Right renal cortex interstitium (tissue), 3 donors: ENCODE measurements at regions not wholly inside any gene's neighbourhood (a gene's known extent, or its start where the extent isn't known, plus 50 kb on each side); places are given as distances from the start of the nearest gene placed in this dataset.
"Not testable (repeated sequence)": the region's sequence is repeated elsewhere in the genome, so short reads cannot be mapped to it uniquely, and the experiment has no call there.

Source experiments
- DNase-seq, 3 donors: peaks; one replicate each; pipeline ENCODE4 v3.0.0-alpha.2; 2013; ENCODE audit warnings: low read depth in 3 of 3, low spot score in 2 of 3

- DNase-seq: no peak
Measured at GRCh38 chr4:164531336-164531735, 222.6 kb upstream of the SMIM31 start.

- no peak for DNase-seq
Measured at GRCh38 chr4:164536814-164537213, 217.1 kb upstream of the SMIM31 start.

GRCh38 chr4:164538097-164538496 is 215.8 kb upstream of the SMIM31 start:
- DNase-seq: no peak

- no peak for DNase-seq
Measured at GRCh38 chr4:164540987-164541386, 212.9 kb upstream of the SMIM31 start.

DNA sequence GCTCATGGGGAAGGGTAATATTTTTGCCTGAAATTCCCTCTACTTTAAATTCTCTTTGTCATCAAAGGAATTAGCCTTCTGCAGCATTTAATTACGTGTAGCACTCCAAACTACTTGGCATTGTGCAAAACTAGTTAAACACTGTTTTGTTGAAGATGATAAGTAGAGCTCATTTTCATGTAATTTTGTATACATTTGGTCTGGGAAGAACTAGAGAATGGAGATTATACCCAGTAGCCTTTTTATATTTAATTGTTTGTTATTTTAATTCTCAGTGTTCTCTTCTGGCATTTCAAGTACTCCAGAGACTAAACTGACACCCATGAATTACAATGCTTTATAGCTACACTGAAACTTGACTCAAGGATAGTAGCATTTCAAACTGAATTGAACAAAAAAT is 211.5 kb upstream of the SMIM31 start:
- DNase-seq: no peak

- no peak for DNase-seq
Measured at GRCh38 chr4:164550989-164551712, 202.8 kb upstream of the SMIM31 start.

DNA sequence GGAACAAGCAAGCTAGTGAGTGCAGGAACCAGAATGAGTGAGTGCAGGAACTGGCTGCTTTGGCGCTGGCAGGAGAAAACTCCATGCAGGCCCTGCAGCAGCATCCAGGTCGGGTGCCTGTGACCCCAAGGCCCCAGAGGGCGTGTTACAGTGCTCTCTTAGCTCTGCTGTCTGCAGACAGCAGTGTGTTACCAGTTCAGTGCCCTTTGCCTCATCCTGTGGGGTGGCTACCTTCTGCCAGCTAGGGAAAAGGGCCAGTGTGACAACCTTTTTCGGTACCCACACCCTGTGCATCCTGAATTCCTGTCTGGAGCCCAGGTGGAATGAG is 202.3 kb upstream of the SMIM31 start:
- no peak for DNase-seq

DNA sequence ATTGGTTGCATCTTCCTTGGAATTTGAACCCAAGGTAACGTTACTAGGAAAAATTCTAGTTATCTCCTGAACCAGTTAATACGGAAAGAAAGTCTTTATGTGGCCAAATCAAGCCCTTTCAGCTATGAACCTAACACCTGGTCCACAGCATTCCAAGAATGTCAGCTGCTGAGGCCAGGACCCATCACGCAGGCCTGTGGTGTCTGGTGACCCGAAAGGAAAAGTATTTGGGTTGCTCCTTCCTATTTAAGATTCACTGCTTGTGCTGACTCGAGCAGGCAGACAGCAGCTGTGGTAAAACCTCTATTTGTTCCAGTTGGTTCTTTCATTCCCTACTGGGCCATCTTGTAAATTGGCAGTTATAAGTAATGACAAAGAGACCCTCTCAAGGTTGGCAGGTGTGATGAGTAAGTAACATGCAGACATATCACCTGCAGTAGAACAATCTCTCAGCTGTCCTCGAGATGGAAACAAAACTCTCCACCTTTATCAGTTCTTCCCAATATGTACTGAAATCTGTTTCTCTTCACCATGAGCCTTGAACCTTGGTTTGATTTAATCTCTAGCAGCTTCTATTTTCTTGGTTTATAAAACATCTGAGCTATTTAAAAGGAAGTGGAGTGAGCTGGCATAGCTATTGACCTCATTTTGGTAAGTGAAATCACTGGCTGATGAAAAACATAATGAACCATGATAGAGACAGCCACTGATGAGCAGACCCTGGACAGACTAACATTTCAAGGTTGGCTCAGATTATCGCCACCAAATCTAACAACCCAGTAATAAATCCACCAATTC is 182.1 kb upstream of the SMIM31 start:
- no peak for DNase-seq

DNA sequence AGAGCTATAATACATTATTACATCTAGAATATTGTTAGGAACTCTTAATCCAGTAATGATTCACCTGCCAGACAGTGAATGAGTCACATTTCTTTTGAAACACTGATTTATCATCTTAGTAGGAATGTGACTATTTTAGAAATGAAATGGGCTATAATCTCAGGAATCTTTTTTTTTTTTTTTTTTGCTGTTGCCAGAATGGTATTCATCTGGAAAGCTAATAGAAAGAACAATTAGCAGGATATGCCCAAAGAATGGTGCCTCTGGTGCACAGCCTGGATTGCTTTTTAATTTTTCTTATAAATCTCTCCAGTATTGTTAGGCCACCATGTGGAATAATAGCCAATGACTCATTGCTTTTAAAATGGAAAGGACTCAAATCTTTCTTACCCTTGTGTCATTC is 181.1 kb upstream of the SMIM31 start:
- DNase-seq: no peak

DNA sequence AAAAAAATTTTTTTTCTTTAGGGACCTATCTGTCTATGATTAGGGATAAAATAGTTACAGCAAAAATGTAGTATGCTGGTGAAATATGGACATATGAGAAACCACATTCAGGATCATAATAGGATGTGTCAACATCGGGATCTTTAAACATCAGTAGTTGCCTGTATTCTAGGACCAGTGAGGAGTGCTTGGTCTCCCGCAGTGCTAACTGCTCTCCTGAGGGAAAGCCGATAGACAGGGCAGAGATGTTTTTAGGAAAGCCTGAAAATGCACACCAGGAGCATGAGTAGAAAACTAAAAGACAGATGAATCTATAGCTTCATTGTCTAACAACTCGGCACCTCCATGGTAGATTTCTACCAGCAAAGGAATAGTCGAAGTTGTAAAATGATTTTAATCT is 178.1 kb upstream of the SMIM31 start:
- no peak for DNase-seq

DNA sequence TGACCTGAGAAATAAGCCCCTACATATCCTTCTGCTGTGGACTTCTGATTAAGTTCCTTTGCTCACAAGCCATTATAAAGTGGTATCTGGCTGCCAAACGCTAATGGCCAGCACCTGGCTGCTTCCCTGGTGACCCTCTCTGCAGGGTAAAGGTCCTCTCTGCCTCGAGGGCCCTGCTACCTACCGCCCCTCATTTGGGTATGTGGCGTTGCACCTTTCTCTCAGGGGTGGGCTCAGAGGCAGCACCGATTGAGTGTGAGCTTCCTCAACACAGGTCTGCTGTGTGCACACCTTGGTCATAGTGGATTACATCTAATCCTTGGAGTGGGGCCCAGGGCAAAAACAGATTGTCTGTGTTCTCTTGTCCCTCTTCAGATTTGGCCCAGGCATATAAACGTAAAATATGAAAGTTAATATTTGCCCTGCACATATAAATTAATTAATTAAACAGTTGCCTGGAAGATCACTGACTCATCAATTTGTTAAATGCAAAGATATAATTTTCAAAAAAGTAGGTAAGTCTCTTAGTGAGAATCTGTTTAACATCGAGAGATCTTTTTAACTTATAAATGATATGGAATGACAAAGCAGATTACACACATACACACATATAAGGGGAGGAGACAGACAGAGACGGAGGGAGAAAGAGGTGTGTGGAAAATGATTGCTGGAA is 174.5 kb upstream of the SMIM31 start:
- no peak for DNase-seq

GRCh38 chr4:164591666-164592065 is 162.3 kb upstream of the SMIM31 start:
- no peak for DNase-seq

DNA sequence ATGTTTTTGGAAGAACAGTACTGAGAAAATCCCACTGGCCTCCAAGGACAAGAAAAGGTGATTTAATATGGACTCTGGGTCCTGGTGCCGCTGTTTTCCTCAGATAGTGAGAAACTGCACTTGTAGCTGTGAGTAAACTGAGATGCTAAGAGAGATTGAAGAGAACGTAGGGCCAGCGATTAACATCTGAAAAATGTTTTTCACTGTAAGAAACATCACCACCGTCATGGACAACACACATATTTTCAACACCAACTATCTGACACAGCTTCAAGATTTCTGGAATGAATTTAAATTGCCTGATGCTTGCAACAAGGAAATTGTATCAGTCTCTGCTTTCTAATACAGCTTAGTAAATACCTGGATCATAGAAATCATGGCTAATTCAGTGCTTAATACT is 158.2 kb upstream of the SMIM31 start:
- no peak for DNase-seq

DNA sequence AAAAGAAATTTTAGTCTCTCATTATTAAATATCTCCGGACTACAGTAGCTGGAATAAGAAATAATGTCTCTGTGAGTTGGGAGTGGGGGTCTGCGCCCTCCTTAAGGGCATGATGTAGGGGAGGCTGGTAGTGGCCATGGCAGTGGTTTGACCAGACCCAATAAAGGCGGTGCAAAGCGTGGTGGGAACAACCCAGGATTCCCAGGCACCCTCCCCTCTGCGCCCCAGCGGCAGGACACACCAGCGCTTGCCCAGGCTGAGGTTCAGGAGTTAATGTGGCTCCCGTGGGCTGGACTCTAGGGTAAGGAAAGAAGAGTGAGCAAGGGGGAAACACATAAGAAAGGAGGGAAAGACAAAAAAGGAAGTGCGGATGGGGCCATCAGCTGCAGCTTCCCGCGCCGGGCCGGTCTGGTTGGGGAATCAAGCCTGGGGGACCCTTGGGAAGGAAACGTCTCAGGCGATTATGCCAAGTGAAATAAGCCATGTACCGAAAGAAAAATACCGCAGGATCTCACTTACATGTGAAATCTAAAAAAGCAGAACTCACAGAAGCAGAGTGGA is 157.5 kb upstream of the SMIM31 start:
- DNase-seq: no peak

GRCh38 chr4:164596927-164597326 is 157.0 kb upstream of the SMIM31 start:
- no peak for DNase-seq

DNA sequence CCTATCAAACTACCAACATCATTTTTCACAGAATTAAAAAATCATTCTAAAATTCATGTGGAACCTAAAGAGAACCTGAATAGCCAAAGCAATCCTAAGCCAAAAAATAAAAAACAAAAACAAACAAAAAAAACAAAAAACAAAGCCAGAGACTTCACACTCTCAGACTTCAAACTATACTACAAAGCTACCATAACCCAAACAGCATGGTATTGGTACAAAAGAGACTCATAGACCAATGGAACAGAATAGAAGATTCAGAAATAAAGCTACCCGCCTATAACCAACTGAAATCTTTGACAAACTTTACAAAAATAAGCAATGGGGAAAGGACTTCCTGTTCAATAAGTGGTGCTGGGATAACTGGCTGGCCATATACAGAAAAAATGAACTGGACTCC is 152.3 kb upstream of the SMIM31 start:
- DNase-seq: no peak

DNA sequence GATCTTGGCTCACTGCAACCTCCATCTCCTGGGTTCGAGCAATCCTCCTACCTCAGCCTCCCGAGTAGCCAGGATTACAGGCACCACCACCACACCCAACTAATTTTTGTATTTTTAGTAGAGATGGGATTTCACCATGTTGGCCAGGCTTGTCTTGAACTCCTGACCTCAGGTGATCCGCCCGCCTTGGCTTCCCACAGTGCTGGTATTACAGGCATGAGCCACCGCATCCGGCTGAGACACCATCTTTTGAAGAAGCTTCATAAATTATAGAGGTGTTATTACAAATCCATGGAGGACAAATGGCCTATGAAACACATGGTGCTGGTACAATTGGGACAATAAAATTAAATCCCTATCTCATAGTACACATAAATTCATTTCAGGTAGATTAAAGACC is 148.1 kb upstream of the SMIM31 start:
- DNase-seq: not testable (repeated sequence)

- no peak for DNase-seq
Measured at GRCh38 chr4:164606478-164606877, 147.5 kb upstream of the SMIM31 start.

GRCh38 chr4:164613256-164613655 is 140.7 kb upstream of the SMIM31 start:
- no peak for DNase-seq

- no peak for DNase-seq
Measured at GRCh38 chr4:164613792-164614191, 140.1 kb upstream of the SMIM31 start.

GRCh38 chr4:164614329-164614728 is 139.6 kb upstream of the SMIM31 start:
- no peak for DNase-seq

- DNase-seq: no peak
Measured at GRCh38 chr4:164614999-164615398, 138.9 kb upstream of the SMIM31 start.
